Skeletal muscle tissue (tissue), 1 donor: ENCODE measurements at regions not wholly inside any gene's neighbourhood (a gene's known extent, or its start where the extent isn't known, plus 50 kb on each side); places are given as distances from the start of the nearest gene placed in this dataset. TPM values are rescaled to one million over a fixed set of nuclear protein-coding genes. Genes with fewer than 3 reads are reported as not detected.

Experiments used
- small RNA-seq: library from RNA; depleted of rRNA; stranded (forward); fragments of <200 nt; gene quantifications from one replicate; pipeline ENCODE3, GENCODE V24; 2014

Small RNA genes lying in the stretch of these regions (small RNA-seq; reads per million reads assigned to genes)
- gene AC022513.1 = not detected
